ENCODE measurements at regions not wholly inside any gene's neighbourhood (a gene's known extent, or its start where the extent isn't known, plus 50 kb on each side); places are given as distances from the start of the nearest gene placed in this dataset.
"Not testable (repeated sequence)": the region's sequence is repeated elsewhere in the genome, so short reads cannot be mapped to it uniquely, and the experiment has no call there.

DNA sequence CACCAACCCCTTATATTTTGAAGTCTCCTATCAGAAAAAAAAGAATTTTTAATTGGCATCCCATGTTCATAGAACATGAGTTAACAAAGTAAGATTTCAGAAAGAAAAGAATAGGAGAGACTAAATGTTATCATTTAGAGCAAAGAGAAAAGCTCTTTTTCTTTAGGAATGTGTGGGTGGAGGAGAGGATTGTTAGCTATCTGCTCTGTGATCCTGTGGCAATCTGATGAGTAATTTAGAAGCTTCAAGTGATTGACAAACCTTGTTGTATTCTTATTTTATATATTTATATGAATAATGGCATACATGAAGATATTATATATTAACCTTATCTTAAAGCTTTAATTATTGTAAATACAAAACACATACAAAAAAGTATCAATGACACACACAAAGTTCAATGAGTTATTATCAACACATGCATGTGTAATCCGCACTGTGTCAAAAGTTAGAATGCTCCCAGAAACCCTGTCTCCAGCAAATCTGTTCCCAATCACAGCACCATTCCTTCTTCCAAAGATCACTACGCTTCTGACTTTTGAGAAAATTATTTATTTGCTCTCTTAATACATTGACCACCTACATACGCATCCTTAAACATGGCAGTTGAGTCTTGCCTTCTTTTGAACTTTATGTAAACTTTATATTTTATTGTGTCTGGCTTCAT, 907.4 kb downstream of the MCTP2 start:
- no peak for DNase-seq

DNA sequence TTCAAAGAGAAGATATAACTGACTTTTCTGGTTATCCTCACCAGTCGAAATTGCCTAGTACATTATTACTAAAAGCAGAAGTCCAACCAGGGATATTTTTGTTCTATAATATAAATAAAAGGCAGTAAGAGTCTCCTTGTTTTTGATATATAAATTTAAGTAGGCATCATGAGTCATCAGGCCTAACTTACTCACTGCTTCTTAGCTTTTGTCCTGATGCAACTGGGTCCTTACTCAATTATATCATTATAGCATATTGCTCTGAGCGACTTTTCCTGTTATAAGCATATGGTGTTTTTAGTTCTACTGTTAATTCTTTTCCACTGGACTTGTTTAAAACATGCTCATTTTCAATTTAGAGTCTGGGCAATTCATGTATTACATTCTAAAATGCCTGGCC, 910.1 kb downstream of the MCTP2 start:
- ATAC-seq (no peak), DNase-seq (no peak)

More for the DNA sequence above, 907.4 kb downstream of the MCTP2 start:
- ATAC-seq: no peak

DNA sequence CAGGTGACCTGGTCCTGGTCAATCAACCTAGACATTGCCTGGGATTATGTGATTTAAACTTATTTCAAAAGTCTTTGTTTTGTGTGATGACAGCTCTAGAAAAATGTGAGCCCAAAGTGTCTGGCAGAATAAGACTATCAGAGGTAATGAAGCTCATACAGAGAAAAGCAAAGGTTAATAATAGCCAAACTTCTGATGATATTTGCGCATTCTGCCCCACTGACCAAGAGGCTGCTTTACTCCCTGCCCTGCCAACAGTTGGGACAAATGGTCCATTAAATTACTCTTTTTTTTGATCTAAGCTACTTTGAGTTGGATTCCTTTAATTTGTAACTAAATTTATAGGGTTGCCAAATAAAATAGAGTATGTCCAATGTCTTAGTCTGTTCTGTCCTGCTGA, 911.2 kb downstream of the MCTP2 start:
- no peak for ATAC-seq
- no peak for DNase-seq

DNA sequence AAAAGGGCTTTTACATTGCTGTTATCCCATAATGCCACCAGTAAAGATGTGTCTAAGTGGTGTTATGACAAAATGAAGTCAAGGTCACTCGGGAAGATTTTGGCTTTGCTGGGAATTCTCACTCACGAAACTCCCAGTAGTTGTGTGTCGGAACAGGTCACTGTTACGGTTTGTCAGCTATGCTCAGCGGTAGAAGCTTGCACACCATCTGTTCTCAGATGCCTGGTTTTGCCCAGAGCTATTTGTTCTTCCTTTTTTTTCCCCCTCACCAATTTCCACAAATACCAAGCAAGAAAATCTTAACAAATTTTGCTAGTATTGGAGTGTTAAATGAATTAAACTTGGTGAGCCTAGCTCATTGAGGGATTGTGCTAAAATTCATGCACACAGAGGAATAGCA, 915.1 kb downstream of the MCTP2 start:
- ATAC-seq (no peak), DNase-seq (no peak)

DNA sequence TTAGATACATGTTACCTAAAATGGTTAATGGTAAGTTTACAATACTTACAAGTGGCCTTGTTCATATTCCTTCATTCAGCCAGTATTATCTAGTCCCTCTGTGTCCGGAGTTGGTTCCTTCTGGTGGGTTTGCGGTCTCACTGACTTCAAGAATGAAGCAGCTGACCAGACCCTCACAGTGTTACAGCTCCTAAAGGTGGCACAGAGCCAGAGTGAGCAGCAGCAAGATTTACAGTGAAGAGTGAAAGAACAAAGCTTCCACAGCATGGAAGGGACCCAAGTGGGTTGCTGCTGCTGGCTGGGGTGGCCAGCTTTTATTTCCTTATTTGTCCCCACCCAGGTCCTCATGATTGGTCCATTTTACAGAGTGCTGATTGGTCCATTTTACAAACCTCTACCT, 916.8 kb downstream of the MCTP2 start:
- ATAC-seq: no peak
- no peak for DNase-seq

DNA sequence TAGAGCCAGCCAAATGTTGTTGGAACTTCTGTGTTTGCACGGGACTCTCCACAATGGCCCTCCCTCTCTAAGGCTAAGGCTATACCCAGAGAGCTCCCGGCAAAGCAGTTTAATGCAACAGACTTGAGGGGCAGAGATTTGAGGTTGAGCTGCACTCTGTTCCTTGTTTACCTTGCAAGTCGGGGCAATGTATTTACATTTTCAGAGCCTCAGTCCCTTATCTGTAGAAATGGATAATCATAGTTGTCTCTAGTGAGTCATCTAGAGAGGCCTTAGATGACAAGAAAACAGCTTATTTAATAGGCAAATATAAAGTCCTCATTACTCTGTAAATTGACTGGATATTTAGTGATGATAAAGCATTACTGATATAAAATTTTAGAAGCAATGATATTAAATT, 917.7 kb downstream of the MCTP2 start:
- ATAC-seq (no peak), DNase-seq (no peak)

DNA sequence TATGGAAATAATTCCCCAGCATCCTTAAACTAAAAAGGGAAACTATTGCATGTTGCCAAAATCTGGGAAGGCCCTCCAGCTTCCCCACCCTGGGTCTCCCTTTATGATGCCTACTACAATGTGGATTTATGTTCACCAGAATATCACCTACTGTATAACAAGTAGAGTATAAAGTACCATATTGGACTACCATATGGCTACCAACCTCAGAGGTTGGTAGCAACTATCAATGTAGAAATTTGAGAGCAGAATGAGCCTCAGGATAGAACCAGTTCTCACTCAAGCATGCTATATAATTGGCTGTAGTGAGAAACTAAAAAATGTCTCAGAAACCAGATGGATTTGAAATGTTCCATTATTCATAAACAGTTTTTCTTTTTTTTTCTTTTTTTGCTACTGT, 918.4 kb downstream of the MCTP2 start:
- ATAC-seq: no peak
- no peak for DNase-seq

DNA sequence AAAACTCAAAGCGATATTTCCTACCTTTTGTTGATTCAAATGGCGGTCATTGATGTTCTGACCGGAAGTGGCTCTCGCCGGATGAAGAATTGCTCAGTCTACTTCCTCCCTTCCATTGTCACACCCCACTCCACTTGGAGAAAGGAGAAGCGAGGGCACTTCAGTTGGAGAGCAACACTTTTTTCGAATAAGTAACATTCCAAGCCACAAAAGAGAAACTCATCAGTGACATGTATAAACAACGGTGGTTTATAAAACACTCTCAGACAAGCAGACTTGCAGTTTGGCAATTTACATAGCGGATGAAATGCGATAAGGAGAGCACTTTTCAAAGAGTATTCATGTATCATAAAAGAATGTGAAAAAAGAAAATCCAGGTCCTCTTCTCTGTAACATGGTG, 919.1 kb downstream of the MCTP2 start:
- ATAC-seq: no peak
- DNase-seq: no peak

DNA sequence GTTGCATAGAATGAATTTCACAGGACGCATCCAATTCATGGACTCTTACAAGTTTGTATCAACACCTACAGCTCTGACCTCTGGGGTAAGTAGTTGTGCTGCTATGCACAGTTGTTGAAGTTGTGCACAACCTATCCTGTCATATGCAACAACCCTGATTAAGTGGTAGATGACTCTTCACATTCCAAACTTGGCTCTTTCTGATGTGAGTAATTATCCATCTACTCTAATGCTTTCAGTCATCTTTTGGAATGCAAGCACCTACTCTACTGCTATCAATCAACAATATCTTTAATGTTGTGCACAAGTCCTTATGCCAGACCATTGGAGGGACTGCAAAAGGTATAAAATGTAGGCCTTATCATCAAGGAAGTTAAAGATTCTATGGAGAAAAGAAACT, 921.4 kb downstream of the MCTP2 start:
- DNase-seq (no peak), ATAC-seq (no peak)

DNA sequence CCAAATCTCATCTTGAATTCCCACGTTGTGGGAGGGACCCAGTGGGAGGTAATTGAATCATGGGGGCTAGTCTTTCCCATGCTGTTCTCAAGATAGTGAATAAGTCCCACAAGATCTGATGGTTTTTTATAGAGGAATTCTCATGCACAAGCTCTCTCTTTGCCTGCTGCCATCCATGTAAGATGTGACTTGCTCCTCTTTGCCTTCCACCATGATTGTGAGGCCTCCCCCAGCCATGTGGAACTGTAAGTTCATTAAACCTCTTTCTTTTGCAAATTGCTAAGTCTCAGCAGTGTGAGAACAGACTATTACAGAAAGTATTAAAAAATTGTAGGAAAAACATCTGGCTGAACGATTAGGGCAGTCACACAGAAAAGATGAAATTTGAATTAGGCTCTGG, 921.8 kb downstream of the MCTP2 start:
- ATAC-seq, DNase-seq: not testable (repeated sequence)

DNA sequence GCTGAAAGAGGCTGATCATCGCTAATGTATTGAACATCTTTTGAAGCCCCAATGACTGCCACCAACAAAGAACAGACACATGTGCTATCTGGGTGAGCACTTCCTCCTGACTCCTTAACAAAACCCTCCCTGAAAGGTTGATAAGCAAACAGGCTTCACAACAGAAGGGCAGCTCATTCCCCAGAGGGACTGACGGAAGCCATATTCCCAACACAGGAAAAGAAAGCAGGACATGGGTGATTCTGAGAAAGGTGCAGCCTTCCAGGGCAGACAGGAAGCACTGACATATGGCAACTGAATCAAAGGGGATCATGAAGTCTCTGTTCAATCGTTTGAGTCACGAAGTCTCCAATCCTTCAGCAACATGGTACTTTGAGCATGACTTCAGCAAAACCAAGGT, 929.0 kb downstream of the MCTP2 start:
- ATAC-seq: no peak
- DNase-seq: no peak

DNA sequence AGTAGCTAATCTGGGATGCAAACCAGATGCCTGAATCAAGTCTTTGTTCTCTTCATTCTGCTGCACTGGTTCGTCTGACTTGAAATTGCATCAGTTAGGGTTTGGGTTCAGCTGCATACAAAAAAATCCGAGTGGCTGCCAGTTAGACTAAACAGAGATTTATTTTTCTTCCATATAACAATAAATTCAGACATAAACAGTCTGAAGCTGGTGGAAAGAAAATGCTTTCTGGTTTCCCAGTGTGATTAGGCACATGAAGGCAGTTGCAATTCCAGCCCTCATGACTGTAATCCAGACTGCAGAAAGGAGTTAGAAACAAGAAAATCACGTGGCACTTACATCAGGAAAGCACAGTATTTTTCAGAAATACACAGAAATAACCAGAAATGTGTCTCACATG, 930.7 kb downstream of the MCTP2 start:
- ATAC-seq (no peak), DNase-seq (no peak)

DNA sequence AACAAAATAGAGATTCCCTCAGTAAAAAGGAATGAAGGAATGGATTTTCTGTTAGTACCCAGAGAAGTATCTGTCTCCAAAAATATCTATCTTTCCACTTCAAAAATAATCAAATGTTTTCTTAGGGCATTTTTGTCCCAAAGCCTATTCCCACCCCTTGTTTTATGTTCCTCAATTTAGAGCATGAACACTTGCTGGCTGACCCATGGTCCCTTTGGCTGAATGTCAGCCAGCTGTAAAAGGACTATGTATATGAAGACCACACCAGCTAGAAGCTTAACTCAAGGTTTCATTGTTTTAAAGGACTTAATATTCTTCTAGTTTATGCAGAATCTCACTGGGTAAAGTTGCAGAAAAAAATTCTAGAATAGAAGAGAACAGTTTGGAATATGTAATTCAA, 931.2 kb downstream of the MCTP2 start:
- DNase-seq (no peak), ATAC-seq (no peak)

DNA sequence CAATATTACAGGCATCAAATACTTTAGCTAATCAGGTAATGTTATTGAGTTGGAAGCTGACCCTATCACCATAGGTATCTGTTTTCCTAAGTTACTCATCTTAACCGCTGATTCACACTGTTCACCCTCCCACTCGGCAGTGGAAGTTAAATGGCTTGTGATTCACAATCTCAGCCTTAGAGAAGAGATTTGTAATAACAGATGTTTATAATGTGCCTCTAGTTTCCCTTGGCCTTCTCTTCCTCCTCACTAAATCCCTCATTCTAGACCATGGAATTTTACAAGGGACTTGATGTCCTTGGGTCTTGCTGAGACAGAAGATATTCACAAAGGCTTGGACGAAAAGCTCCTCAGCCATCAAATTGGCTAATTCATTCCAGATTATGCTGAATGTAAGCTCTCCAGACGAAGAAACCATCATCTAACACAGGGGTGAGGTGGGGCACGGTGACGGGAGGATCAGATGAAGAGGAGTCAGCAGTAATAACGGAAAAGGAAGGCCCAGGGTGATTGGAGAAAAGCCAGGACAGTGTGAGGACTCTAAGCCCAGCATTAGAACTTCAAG, 931.7 kb downstream of the MCTP2 start:
- DNase-seq (no peak), ATAC-seq (no peak)

DNA sequence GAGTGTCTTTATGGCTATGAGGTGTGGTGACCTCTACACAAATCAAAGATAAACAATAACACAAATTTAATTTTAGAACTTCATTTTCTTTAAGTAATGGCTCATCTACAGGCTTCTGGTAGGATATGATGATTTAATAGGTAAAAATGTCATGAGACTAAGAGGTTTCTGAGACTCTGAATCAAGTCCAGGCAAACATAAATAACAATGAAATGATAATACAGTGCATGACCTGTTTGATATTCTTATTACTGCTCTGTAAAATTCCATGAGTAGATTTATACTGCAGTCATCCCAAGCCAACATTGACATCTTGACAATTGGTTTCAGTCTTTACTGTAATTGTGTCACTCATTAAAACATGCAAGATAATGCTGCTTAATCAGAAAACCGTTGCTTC, 936.8 kb downstream of the MCTP2 start:
- DNase-seq (no peak), ATAC-seq (no peak)

DNA sequence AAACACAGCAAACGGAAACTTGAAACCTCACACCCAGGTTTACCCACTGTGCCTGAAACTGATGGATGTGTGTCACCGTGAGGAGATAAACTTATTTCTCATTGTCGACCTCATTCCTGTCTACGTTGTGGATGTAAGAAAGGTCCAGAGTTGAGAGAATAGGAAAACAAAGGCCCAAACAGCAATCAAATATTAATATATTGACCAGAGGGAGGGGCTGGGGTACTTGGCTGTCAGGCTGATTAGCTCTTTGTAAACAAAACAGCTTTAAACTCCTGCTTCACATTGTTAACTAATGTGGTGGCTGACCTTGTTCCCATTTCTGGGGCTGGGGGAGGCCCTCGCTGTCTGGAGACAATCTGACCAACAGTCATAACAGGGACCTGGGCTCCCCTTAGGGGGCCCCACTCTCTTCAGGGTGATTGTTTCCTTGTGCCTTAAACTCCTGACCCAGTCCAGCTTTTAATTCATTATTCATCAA, 937.6 kb downstream of the MCTP2 start:
- ATAC-seq (no peak), DNase-seq (no peak)

DNA sequence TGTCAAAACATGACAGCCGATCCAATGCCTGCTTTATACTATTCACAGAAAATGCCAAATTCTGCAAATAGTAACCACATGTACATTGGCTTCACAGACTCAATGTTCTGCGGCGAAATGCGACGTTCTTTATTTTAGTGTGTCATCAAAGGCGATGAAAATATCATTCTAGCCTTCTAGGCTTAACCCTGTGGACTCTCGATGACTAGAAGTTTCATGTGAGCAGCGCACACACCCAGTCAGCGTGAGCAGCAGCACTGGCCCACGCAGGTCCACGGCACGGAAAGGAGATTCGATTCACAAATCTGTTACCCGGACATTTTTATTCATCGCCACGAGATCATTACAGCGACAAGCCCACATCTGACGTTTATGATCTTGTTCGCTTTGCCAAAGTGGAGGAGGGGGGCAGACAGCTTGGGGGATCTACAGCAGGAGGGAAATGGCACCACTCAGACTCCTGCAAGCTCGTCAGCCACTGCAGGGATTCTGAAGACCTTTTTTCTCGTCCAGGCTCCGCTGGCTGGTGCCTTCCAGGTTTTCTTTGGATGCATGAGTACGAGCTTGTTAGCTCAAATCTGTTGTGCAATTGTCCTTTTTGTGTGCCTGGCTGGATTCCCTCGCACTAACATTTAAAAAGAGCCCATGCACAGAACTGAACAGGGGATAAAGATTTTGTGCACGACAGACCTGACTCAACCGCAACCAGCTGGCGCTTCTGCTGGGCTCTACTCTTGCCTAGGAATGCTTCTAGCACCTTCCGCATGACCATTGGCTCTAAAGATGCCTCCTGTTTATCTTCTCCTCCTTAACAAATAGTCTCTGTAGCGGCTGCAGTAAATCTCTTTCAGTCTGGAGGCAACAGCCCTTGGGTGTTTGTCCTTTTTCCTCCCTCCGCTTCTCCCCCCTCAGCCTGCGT, 938.4 kb downstream of the MCTP2 start:
- ATAC-seq: no peak
- DNase-seq: no peak

DNA sequence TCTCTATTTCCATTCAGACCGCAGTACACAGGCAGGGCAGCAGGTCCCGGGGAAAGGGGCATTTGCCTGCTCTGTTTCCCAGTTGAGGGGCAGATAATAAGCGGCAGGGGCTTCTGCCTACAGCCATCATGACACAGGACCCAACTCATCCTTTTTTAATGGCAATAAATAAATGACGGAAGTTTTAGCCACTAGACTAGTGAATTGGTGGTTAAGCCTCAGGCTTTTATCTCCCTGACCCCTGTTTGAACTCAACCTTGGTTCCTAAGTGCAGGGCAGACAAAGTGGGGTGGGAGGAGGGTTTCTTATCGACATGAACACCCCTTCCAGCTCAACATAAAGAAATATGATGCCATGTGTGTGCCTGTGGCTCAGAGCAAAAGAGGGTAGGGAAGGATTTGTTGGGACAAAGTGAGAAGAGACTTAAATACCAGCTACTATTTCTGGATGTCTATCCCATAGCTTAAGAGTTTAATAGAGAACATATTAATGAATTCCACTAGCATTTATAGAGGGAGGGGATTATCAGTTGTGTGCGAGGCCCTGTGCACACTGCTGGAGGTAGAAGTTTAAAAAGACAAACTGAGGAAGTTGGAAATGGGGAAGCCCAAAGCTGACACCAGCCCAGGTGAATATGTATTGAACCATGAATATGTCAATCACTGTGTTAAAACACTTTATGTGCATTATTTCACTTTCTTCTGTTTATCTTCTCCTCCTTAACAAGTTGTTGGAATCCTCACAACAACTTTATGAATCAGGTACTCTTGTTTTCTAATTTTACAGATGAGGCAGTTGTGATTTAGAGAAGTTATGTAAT, 939.4 kb downstream of the MCTP2 start:
- DNase-seq (no peak), ATAC-seq (no peak)

DNA sequence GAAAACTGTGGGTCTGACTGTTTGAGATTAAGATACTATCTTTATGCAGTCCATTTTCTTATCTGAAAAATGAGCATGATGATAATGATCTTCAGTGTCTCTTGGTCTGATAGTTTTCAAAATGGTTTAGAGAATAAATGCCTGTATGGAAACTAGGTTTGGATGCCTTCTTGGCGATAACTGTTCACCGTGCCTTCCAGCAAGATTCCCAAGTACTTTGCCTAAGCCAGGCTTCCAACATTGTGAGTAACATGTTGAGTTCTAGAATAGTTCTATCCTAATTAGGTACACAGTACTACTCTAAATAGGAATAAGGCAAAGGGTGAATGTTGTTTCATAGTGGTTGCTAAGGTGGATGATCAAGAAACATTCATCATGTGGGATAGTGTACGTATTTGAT, 940.2 kb downstream of the MCTP2 start:
- ATAC-seq (no peak), DNase-seq (no peak)

DNA sequence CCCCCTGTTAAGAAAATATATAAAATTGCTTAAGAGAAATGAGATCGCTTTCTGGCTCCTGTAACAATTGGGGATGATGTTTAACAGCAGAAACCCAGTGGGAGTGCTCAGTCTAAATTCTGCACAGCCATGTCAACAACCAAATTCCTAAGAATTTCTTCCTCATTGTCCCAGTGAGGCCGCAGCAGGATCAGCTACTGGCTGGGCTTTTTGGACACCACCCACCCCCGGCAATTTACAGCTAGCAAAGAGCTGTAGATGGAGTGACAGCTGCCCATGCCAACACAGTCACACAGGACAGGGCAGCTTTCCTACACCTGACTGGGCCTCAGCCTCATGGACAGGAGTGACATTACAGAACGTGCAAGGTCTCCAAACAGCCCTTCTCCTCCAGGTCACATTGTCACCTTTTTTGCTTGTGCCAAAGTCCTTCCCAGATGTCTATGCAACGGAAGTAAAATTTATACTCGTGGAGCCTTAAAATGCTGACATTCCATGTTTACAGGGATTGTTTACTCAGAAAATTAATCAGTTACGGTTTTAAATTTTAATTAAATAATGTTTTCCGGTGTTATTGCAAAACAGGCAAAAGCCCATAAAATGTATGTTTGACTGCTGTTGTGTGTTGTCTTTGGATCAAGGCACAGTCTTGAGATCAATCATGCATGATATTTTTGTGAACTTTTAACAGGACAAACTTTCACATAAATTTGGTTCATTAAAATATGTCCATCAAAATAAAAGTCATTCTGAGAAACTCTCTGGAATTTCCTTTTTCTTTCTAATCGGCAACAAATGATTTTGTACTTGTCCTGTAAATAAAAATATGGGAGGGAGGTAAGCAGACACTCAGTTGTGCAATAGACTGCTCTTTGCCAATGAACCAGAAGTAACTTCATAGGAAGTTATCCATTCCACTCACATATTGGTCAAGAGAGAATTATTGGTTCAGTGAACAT, 943.2 kb downstream of the MCTP2 start:
- no peak for DNase-seq
- ATAC-seq: no peak
